ENCODE measurements at regions not wholly inside any gene's neighbourhood (a gene's known extent, or its start where the extent isn't known, plus 50 kb on each side); places are given as distances from the start of the nearest gene placed in this dataset.

DNA sequence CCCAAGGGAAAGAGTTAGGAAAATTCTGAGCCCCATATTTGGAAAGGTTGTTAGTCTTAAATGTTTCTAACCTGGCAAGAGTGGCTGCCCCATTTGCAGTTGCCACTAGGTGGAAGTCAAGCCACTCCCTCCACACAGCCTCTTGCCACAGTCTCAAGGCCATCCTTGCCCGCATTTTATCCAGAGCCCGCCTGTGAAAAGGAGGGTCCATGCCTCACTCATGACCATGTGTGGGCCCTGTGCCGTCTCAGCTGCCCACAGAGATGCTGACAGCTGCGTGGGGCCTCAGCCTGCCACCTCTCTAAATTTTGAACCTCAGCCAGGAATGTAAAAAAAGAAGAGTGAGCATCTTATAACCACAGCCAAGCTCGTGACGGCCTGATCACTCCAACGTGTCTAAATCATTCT, 201.5 kb upstream of the FAM241A start:
- TF ChIP-seq POLR2A (IDR thresholded peaks at IDR 0.05) (no peak), EP300 (IDR thresholded peaks at IDR 0.05) (no peak)

Measured in suprapubic skin (tissue), 2 donors.